Osteoblast (primary cell): ENCODE measurements at regions not wholly inside any gene's neighbourhood (a gene's known extent, or its start where the extent isn't known, plus 50 kb on each side); places are given as distances from the start of the nearest gene placed in this dataset. TPM values are rescaled to one million over a fixed set of nuclear protein-coding genes. Genes with fewer than 3 reads are reported as not detected.

Experiments
- DNase-seq: peaks from one replicate; pipeline ENCODE4 v3.0.0; 2011; ENCODE audit warnings: low spot score, mixed read lengths; ENCODE audit not compliant: insufficient read length; ENCODE audit errors: missing footprints
- H2AFZ ChIP-seq: 2 replicates; pipeline ENCODE4 v1.6.0; 2011; ENCODE audit warnings: mild to moderate bottlenecking, low read length
- H3K27ac ChIP-seq: 2 replicates; pipeline ENCODE4 v1.5.1; 2011; ENCODE audit warnings: mild to moderate bottlenecking, low read depth, low read length, moderate library complexity
- H3K27me3 ChIP-seq: 2 replicates; pipeline ENCODE4 v1.6.0; 2012; ENCODE audit warnings: mild to moderate bottlenecking, control low read depth, inconsistent platforms, low read length, moderate library complexity; ENCODE audit not compliant: insufficient read depth
- H3K36me3 ChIP-seq: 2 replicates; pipeline ENCODE4 v1.5.1; 2011; ENCODE audit warnings: mild to moderate bottlenecking, low read length, control low read depth, moderate library complexity; ENCODE audit not compliant: insufficient read depth
- H3K4me1 ChIP-seq: 2 replicates; pipeline ENCODE4 v1.5.1; 2011; ENCODE audit warnings: mild to moderate bottlenecking, low read length, control low read depth, moderate library complexity; ENCODE audit not compliant: insufficient read depth
- H3K4me2 ChIP-seq: 2 replicates; pipeline ENCODE4 v1.6.0; 2011; ENCODE audit warnings: mild to moderate bottlenecking, low read length; ENCODE audit not compliant: insufficient read depth
- H3K4me3 ChIP-seq: fragments of 200-600 bp; sonication (generic); 3 replicates; pipeline ENCODE4 v1.5.1; 2012; ENCODE audit warnings: mild to moderate bottlenecking, low read length, inconsistent platforms; ENCODE audit not compliant: insufficient read depth
- H3K79me2 ChIP-seq: 2 replicates; pipeline ENCODE4 v1.6.0; 2012; ENCODE audit warnings: mild to moderate bottlenecking, low read length, control low read depth, inconsistent platforms; ENCODE audit not compliant: insufficient read depth
- H3K9me3 ChIP-seq: 2 replicates; pipeline ENCODE4 v1.5.1; 2011; ENCODE audit warnings: low read depth, low read length, control low read depth
- H4K20me1 ChIP-seq: 2 replicates; pipeline ENCODE4 v1.6.0; 2012; ENCODE audit warnings: mild to moderate bottlenecking, low read length, control low read depth; ENCODE audit not compliant: insufficient read depth
- small RNA-seq: library from RNA; depleted of rRNA; stranded (forward); fragments of <200 nt; gene quantifications from one replicate; pipeline ENCODE3, GENCODE V24; 2012
- TF ChIP-seq, protein P1 (sequence below): IDR thresholded peaks from 2 replicates; pipeline ENCODE4 v1.5.1; 2011; ENCODE audit warnings: mild to moderate bottlenecking, low read depth, low read length, moderate library complexity; ENCODE audit errors: extremely low read depth

DNA sequence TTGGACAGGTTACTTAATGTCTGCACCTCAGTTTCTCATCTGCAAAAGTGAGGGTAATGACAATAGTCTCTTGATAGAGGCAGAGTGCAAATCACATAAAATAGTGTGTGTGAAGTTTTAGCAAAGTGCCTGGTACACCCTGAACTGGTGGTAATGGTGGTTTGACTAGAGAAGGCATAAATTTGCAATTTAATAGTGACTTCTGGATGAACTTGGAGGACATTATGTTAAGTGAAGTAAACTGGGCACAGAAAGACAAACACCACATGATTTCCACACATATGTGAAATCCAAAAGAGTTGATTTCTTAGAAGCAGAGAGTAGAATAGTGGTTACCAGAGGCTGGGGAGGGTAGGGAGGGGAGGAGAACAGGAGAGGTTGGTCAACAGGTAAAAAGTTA, 54.8 kb upstream of the FUT8 start:
- Histone ChIP-seq H3K79me2 (no peaks in the 10 kb centered on the region), H3K36me3 (no peaks in the 10 kb centered on the region), H3K4me1 (peaks cover 13% of the 10 kb centered on the region), H3K9me3 (no peaks in the 10 kb centered on the region), H3K27ac (no peak overlapping the region), H3K4me3 (no peak overlapping the region), H3K27me3 (no peaks in the 10 kb centered on the region), H3K4me2 (no peak overlapping the region), H2AFZ (no peak overlapping the region), H4K20me1 (no peaks in the 10 kb centered on the region)
- DNase-seq: no peak
- TF ChIP-seq, protein P1, sequence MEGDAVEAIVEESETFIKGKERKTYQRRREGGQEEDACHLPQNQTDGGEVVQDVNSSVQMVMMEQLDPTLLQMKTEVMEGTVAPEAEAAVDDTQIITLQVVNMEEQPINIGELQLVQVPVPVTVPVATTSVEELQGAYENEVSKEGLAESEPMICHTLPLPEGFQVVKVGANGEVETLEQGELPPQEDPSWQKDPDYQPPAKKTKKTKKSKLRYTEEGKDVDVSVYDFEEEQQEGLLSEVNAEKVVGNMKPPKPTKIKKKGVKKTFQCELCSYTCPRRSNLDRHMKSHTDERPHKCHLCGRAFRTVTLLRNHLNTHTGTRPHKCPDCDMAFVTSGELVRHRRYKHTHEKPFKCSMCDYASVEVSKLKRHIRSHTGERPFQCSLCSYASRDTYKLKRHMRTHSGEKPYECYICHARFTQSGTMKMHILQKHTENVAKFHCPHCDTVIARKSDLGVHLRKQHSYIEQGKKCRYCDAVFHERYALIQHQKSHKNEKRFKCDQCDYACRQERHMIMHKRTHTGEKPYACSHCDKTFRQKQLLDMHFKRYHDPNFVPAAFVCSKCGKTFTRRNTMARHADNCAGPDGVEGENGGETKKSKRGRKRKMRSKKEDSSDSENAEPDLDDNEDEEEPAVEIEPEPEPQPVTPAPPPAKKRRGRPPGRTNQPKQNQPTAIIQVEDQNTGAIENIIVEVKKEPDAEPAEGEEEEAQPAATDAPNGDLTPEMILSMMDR: no peak

DNA sequence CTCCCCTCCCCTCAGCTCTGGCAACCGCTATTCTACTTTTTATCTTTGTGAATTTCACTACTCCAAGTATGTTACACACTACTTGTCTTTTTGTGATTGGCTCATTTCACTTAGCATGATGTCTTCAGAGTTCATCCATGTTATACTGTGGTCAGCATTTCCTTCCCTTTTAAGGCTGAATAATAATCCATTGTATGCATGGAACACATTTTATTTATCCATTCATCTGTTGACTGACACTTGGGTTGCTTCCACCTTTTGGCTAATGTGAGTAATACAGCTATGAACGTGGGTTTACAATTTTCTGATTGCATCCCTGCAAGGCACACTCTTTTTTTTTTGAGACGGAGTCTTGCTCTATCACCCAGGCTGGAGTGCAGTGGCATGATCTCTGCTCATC, 53.0 kb upstream of the FUT8 start:
- no peak overlapping the region for H2AFZ ChIP-seq
- H4K20me1 ChIP-seq: no peaks in the 10 kb centered on the region
- no peaks in the 10 kb centered on the region for H3K27me3 ChIP-seq
- H3K36me3 ChIP-seq: no peaks in the 10 kb centered on the region
- H3K4me1 ChIP-seq: peaks cover 13% of the 10 kb centered on the region
- H3K9me3 ChIP-seq: no peaks in the 10 kb centered on the region
- DNase-seq: no peak
- H3K4me3 ChIP-seq: no peak overlapping the region
- TF ChIP-seq, protein P1: no peak
- no peak overlapping the region for H3K27ac ChIP-seq
- H3K4me2 ChIP-seq: no peak overlapping the region
- no peaks in the 10 kb centered on the region for H3K79me2 ChIP-seq

DNA sequence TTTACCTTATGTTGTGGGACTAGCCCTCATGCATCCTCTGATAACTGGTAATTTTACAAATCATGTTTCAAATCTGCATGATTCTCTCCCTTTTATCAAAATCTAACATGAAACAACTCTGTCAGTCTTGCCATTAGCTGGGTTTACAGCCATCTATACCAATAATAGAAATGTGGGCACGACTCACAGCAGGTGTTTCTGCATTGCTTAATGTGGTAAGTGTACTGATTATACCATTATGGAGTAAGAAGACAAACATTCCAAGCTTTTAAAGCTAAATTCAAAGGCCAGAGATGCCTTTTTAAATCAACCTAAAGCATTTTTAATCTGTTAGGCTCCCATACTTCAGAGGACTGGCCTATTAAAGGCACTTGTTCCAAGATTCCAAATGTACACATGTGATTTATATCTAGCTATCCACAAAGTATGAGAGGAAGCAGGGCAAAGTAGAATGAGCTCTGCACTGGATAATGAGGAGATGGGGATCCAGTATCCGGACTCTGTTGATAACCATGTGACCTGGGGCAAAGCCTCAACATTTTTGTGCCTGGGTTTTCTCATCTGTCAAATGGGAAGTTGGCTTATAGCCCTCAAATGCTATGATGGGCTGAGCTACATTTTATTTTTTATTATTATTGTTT, 52.3 kb upstream of the FUT8 start:
- Histone ChIP-seq H3K36me3 (no peaks in the 10 kb centered on the region), H3K4me2 (no peak overlapping the region), H3K79me2 (no peaks in the 10 kb centered on the region), H4K20me1 (no peaks in the 10 kb centered on the region), H3K9me3 (no peaks in the 10 kb centered on the region), H2AFZ (no peak overlapping the region), H3K27ac (no peak overlapping the region), H3K27me3 (no peaks in the 10 kb centered on the region), H3K4me3 (no peak overlapping the region), H3K4me1 (peaks cover 13% of the 10 kb centered on the region)
- no peak for DNase-seq
- TF ChIP-seq, protein P1: no peak

DNA sequence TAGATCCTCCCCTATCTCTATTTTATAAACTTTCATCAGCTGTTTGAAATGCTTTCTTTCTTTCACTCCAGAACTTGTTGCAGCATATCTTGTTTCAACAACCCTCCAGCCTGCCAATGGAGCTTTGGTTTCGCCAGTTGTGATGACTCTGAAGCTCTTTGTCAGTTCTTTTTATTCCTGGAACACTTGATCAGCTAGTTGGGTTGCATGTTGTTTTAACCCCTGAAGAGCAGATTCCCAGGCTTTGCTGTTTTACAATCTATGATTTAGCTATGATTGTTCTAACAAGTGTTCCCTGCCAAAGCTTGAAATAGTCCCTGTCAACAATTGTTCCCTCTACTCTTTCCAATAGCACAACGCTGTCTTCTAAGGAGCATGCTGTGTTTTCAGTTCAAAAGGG, 50.6 kb upstream of the FUT8 start:
- H3K4me2 ChIP-seq: peak overlapping the region; percentile 29
- peak; percentile 63 for DNase-seq
- no peaks in the 10 kb centered on the region for H3K36me3 ChIP-seq
- H4K20me1 ChIP-seq: no peaks in the 10 kb centered on the region
- no peaks in the 10 kb centered on the region for H3K79me2 ChIP-seq
- TF ChIP-seq, protein P1: no peak
- H3K27me3 ChIP-seq: no peaks in the 10 kb centered on the region
- H3K4me3 ChIP-seq: no peak overlapping the region
- H3K27ac ChIP-seq: peak overlapping the region; percentile 49
- peak overlapping the region; percentile 25 for H2AFZ ChIP-seq
- no peaks in the 10 kb centered on the region for H3K9me3 ChIP-seq
- peaks cover 4% of the 10 kb centered on the region for H3K4me1 ChIP-seq

Small RNA genes lying in the stretch of these regions (small RNA-seq; reads per million reads assigned to genes)
- gene AL355076.1 (not detected), gene MIR4708 (not detected)
